NT2/D1 (cell line): ENCODE measurements at regions not wholly inside any gene's neighbourhood (a gene's known extent, or its start where the extent isn't known, plus 50 kb on each side); places are given as distances from the start of the nearest gene placed in this dataset.

Source experiments
- DNase-seq: peaks from one replicate; pipeline ENCODE4 v3.0.0-alpha.2; 2011; ENCODE audit warnings: low read depth, low spot score
- H3K27me3 ChIP-seq: 2 replicates; pipeline ENCODE4 v1.6.0; 2011; ENCODE audit warnings: mild to moderate bottlenecking; ENCODE audit not compliant: insufficient read length, insufficient read depth
- H3K36me3 ChIP-seq: 2 replicates; pipeline ENCODE4 v1.6.1; 2011; ENCODE audit warnings: mild to moderate bottlenecking, low read length, mixed read lengths; ENCODE audit not compliant: insufficient read depth, insufficient read length
- H3K4me1 ChIP-seq: 2 replicates; pipeline ENCODE4 v1.5.1; 2011; ENCODE audit not compliant: insufficient read depth, insufficient read length
- H3K4me3 ChIP-seq: 2 replicates; pipeline ENCODE4 v1.5.1; 2011; ENCODE audit warnings: low read depth; ENCODE audit not compliant: insufficient read length
- H3K9ac ChIP-seq: 2 replicates; pipeline ENCODE4 v1.6.0; 2011; ENCODE audit warnings: low read depth; ENCODE audit not compliant: insufficient read length
- H3K9me3 ChIP-seq: 2 replicates; pipeline ENCODE4 v1.5.1; 2011; ENCODE audit warnings: mild to moderate bottlenecking, low read length; ENCODE audit not compliant: insufficient read depth
- SUZ12 ChIP-seq: IDR thresholded peaks from 2 replicates; pipeline ENCODE4 v1.6.1; 2011; ENCODE audit not compliant: insufficient read length, insufficient read depth; ENCODE audit errors: extremely low read depth
- YY1 ChIP-seq: IDR thresholded peaks from 2 replicates; pipeline ENCODE4 v1.6.1; 2011; ENCODE audit not compliant: insufficient read length, insufficient read depth
- ZNF274 ChIP-seq: IDR thresholded peaks from 2 replicates; pipeline ENCODE4 v1.6.1; 2011; ENCODE audit warnings: mild to moderate bottlenecking, low read depth, low read length

- Histone ChIP-seq H3K27me3 (no peaks in the 10 kb centered on the region), H3K4me3 (no peak overlapping the region), H3K9ac (no peak overlapping the region), H3K4me1 (no peaks in the 10 kb centered on the region), H3K36me3 (no peaks in the 10 kb centered on the region), H3K9me3 (peaks cover 14% of the 10 kb centered on the region)
- no peak for TF ChIP-seq ZNF274
- no peak for DNase-seq
Measured at GRCh38 chr6:22880686-22881433, 311.5 kb downstream of the HDGFL1 start.

GRCh38 chr6:22882581-22882980 lies 313.2 kb downstream of the HDGFL1 start:
- no peak overlapping the region for H3K4me3 ChIP-seq
- no peaks in the 10 kb centered on the region for H3K27me3 ChIP-seq
- H3K9ac ChIP-seq = no peak overlapping the region
- DNase-seq = no peak
- no peaks in the 10 kb centered on the region; the same call in 1 of the 2 replicates for H3K9me3 ChIP-seq
- no peaks in the 10 kb centered on the region for H3K36me3 ChIP-seq
- TF ChIP-seq ZNF274 (no peak), YY1 (no peak), SUZ12 (no peak)
- H3K4me1 ChIP-seq = no peaks in the 10 kb centered on the region

- H3K9ac ChIP-seq = no peak overlapping the region
- H3K9me3 ChIP-seq = no peaks in the 10 kb centered on the region; the same call in 1 of the 2 replicates
- no peak for DNase-seq
- TF ChIP-seq SUZ12 = no peak
- TF ChIP-seq YY1 = no peak
- no peak for TF ChIP-seq ZNF274
- no peaks in the 10 kb centered on the region for H3K27me3 ChIP-seq
- H3K4me1 ChIP-seq = no peaks in the 10 kb centered on the region
- H3K36me3 ChIP-seq = no peaks in the 10 kb centered on the region
- no peak overlapping the region for H3K4me3 ChIP-seq
Measured at GRCh38 chr6:22883061-22883717, 313.8 kb downstream of the HDGFL1 start.

GRCh38 chr6:22884456-22884855 lies 315.1 kb downstream of the HDGFL1 start:
- H3K9me3 ChIP-seq = no peaks in the 10 kb centered on the region
- DNase-seq = no peak
- H3K27me3 ChIP-seq = no peaks in the 10 kb centered on the region
- H3K36me3 ChIP-seq = no peaks in the 10 kb centered on the region
- no peaks in the 10 kb centered on the region for H3K4me1 ChIP-seq
- H3K9ac ChIP-seq = no peak overlapping the region
- no peak for TF ChIP-seq SUZ12
- no peak for TF ChIP-seq YY1
- TF ChIP-seq ZNF274 = no peak
- H3K4me3 ChIP-seq = no peak overlapping the region

GRCh38 chr6:22886650-22887581 lies 317.6 kb downstream of the HDGFL1 start:
- Histone ChIP-seq H3K4me1 (no peaks in the 10 kb centered on the region), H3K9ac (no peak overlapping the region), H3K4me3 (no peak overlapping the region), H3K36me3 (no peaks in the 10 kb centered on the region), H3K27me3 (no peaks in the 10 kb centered on the region), H3K9me3 (no peaks in the 10 kb centered on the region)
- DNase-seq = no peak
- no peak for TF ChIP-seq YY1
- TF ChIP-seq SUZ12 = no peak
- no peak for TF ChIP-seq ZNF274

GRCh38 chr6:22888163-22888752 lies 318.9 kb downstream of the HDGFL1 start:
- no peak overlapping the region for H3K9ac ChIP-seq
- no peaks in the 10 kb centered on the region for H3K27me3 ChIP-seq
- H3K36me3 ChIP-seq = no peaks in the 10 kb centered on the region
- no peak for DNase-seq
- TF ChIP-seq ZNF274 (no peak), SUZ12 (no peak), YY1 (no peak)
- no peaks in the 10 kb centered on the region for H3K9me3 ChIP-seq
- no peak overlapping the region for H3K4me3 ChIP-seq
- H3K4me1 ChIP-seq = no peaks in the 10 kb centered on the region

- Histone ChIP-seq H3K27me3 (no peaks in the 10 kb centered on the region), H3K4me3 (no peak overlapping the region), H3K4me1 (no peaks in the 10 kb centered on the region), H3K9me3 (no peaks in the 10 kb centered on the region), H3K9ac (no peak overlapping the region), H3K36me3 (no peaks in the 10 kb centered on the region)
- DNase-seq = no peak
- no peak for TF ChIP-seq YY1
- no peak for TF ChIP-seq ZNF274
- no peak for TF ChIP-seq SUZ12
Measured at GRCh38 chr6:22891934-22892333, 322.6 kb downstream of the HDGFL1 start.
